ENCODE measurements at regions not wholly inside any gene's neighbourhood (a gene's known extent, or its start where the extent isn't known, plus 50 kb on each side); places are given as distances from the start of the nearest gene placed in this dataset.
A peak's percentile ranks its signal among the peaks of the same experiment; 100 is the strongest.

- peak; percentile 46 to 71 (median 58); a peak in 5 of 6 replicates for TF ChIP-seq CTCF (IDR thresholded peaks at IDR 0.05 in 2 of 3, conservative IDR thresholded peaks at IDR 0.05 in 1 of 3; ENCODE audit: insufficient read depth in 2 of 3, low read depth in 1 of 3, low read length in 3 of 3)
- peak; percentile 85 to 92 for TF ChIP-seq RAD21 (CRISPR knock-in tag; conservative IDR thresholded peaks at IDR 0.05 in 1 of 2, IDR thresholded peaks at IDR 0.05 in 1 of 2)
- peak; percentile 28 for TF ChIP-seq BRD9 (IDR thresholded peaks at IDR 0.05; ENCODE audit: low read depth, partially characterized antibody)
These were observed 86.3 kb upstream of the RPS23 start (continued) for GRCh38 chr5:82364497-82364896.

GRCh38 chr5:82363524-82363923, 85.4 kb upstream of the RPS23 start:
- BruUV-seq (replicated peaks): no TSS peak
- H4K20me1 ChIP-seq (replicated peaks; ENCODE audit: control insufficient read depth, insufficient read depth, low read length): no peaks in the 10 kb centered on the region
- in situ Hi-C loops (cut with MboI) (loop anchor here (25.0 kb wide), 2 partner anchors 274 to 424 kb away; no protein-coding TSS in a partner anchor), intact Hi-C loops (cut with micrococcal nuclease) (no loop called here)
- WGBS (ENCODE audit: insufficient coverage, low coverage, missing lambda C conversion rate): 78% methylated on average over 4 of the region's 4 CpGs
- CTCF ChIA-PET (ENCODE audit: low intra/inter-chr PET ratio): no interaction called here
- H3K9ac ChIP-seq (ENCODE audit: insufficient read depth in 1 of 2, low read depth in 2 of 2, low read length in 2 of 2): no peak overlapping the region
- H3K27me3 ChIP-seq (ENCODE audit: control insufficient read depth in 2 of 2, insufficient read depth in 2 of 2, low read length in 2 of 2): no peaks in the 10 kb centered on the region
- H3K79me2 ChIP-seq (ENCODE audit: control insufficient read depth, insufficient read depth, low read length): no peaks in the 10 kb centered on the region
- ATAC-seq: no peak
- FAIRE-seq: no peak
- no peak for DNase-seq (ENCODE audit: extremely low read depth in 1 of 4, low spot score in 3 of 4)
- no peaks in the 10 kb centered on the region for H3K36me3 ChIP-seq (ENCODE audit: control insufficient read depth, insufficient read depth, low read length)
- POLR2A ChIA-PET: no interaction called here
- no peaks in the 10 kb centered on the region for H3K9me3 ChIP-seq (replicated peaks; ENCODE audit: control insufficient read depth, insufficient read depth, low read depth, low read length)
- no peaks in the 10 kb centered on the region for H3K9me1 ChIP-seq (ENCODE audit: control insufficient read depth, insufficient read depth, low read length)
- peak overlapping the region; percentile 76; the same call in 1 of the 2 replicates for H2AFZ ChIP-seq (ENCODE audit: low read depth, low read length)
- H3K4me3 ChIP-seq: no peak overlapping the region
- no peak overlapping the region for H3K27ac ChIP-seq (ENCODE audit: extremely low read depth, low read depth, low read length)
- H3K4me1 ChIP-seq (replicated peaks in 1 of 2; ENCODE audit: control insufficient read depth in 2 of 2, insufficient read depth in 2 of 2, low read length in 2 of 2): peaks cover 8 to 14% of the 10 kb centered on the region in 2 experiments; a peak in 4 of 5 replicates
- no peak overlapping the region for H3K4me2 ChIP-seq (ENCODE audit: insufficient read depth, low read length)
- TF ChIP-seq ZFPM2 (CRISPR knock-in tag; IDR thresholded peaks at IDR 0.05) (no peak), MEF2D (tag; conservative IDR thresholded peaks at IDR 0.05; ENCODE audit: low read depth) (no peak), TEAD4 (IDR thresholded peaks at IDR 0.05; ENCODE audit: low read length) (no peak), TEAD4 (CRISPR knock-in tag; IDR thresholded peaks at IDR 0.05; ENCODE audit: borderline replicate concordance) (no peak), DPF2 (IDR thresholded peaks at IDR 0.05) (no peak), THRA (IDR thresholded peaks at IDR 0.05) (no peak), ESRRB (CRISPR knock-in tag; IDR thresholded peaks at IDR 0.05; ENCODE audit: borderline replicate concordance) (no peak), E2F5 (CRISPR knock-in tag; IDR thresholded peaks at IDR 0.05) (no peak), ZNF778 (CRISPR knock-in tag; IDR thresholded peaks at IDR 0.05) (no peak), SMAD3 (CRISPR knock-in tag; conservative IDR thresholded peaks at IDR 0.05) (no peak), ZNF551 (CRISPR knock-in tag; IDR thresholded peaks at IDR 0.05) (no peak), ARID3B (CRISPR knock-in tag; IDR thresholded peaks at IDR 0.05; ENCODE audit: borderline replicate concordance) (no peak)
